ENCODE measurements at regions not wholly inside any gene's neighbourhood (a gene's known extent, or its start where the extent isn't known, plus 50 kb on each side); places are given as distances from the start of the nearest gene placed in this dataset.

GRCh38 chr7:42792841-42793240, 119.0 kb downstream of the C7orf25 start:
- H3K36me3 Mint-ChIP-seq (ENCODE audit: insufficient read depth): no peaks in the 10 kb centered on the region
- ATAC-seq (replicated peaks): no peak
- H3K27ac Mint-ChIP-seq: no peak overlapping the region
- H3K4me1 Mint-ChIP-seq (ENCODE audit: low read depth in 2 of 2): no peaks in the 10 kb centered on the region
- DNase-seq: no peak
- peaks cover 0 to 2% of the 10 kb centered on the region in 2 donors for H3K9me3 Mint-ChIP-seq
- no peak overlapping the region for H3K4me3 Mint-ChIP-seq
- peaks cover 0 to 7% of the 10 kb centered on the region in 2 donors for H3K27me3 Mint-ChIP-seq

GRCh38 chr7:42790196-42790595, 121.7 kb downstream of the C7orf25 start:
- no peak overlapping the region for H3K27ac Mint-ChIP-seq
- ATAC-seq (replicated peaks): no peak
- H3K4me3 Mint-ChIP-seq: no peak overlapping the region
- H3K36me3 Mint-ChIP-seq (ENCODE audit: insufficient read depth): no peaks in the 10 kb centered on the region
- H3K4me1 Mint-ChIP-seq (ENCODE audit: low read depth in 2 of 2): no peaks in the 10 kb centered on the region
- H3K9me3 Mint-ChIP-seq: peaks cover 0 to 2% of the 10 kb centered on the region in 2 donors
- DNase-seq: no peak
- no peaks in the 10 kb centered on the region for H3K27me3 Mint-ChIP-seq

GRCh38 chr7:42774436-42774835, 137.4 kb downstream of the C7orf25 start:
- no peak overlapping the region for H3K4me3 Mint-ChIP-seq
- H3K36me3 Mint-ChIP-seq (ENCODE audit: insufficient read depth): no peaks in the 10 kb centered on the region
- peaks cover 6 to 14% of the 10 kb centered on the region in 2 donors for H3K27me3 Mint-ChIP-seq
- H3K27ac Mint-ChIP-seq: no peak overlapping the region
- no peaks in the 10 kb centered on the region for H3K4me1 Mint-ChIP-seq (ENCODE audit: low read depth in 2 of 2)
- DNase-seq (no peak), ATAC-seq (replicated peaks) (no peak)
- H3K9me3 Mint-ChIP-seq: peaks cover 11 to 14% of the 10 kb centered on the region in 2 donors

- H3K36me3 Mint-ChIP-seq (ENCODE audit: insufficient read depth): no peaks in the 10 kb centered on the region
- H3K4me3 Mint-ChIP-seq: no peak overlapping the region
- H3K4me1 Mint-ChIP-seq (ENCODE audit: low read depth in 2 of 2): no peaks in the 10 kb centered on the region
- H3K9me3 Mint-ChIP-seq: no peaks in the 10 kb centered on the region
- no peak for ATAC-seq (replicated peaks)
- no peak for DNase-seq
- H3K27ac Mint-ChIP-seq: no peak overlapping the region
- peaks cover 0 to 13% of the 10 kb centered on the region in 2 donors for H3K27me3 Mint-ChIP-seq
Measured at GRCh38 chr7:42770114-42770513, 141.8 kb downstream of the C7orf25 start.

- no peak overlapping the region for H3K4me3 Mint-ChIP-seq
- ATAC-seq (replicated peaks) (no peak), DNase-seq (no peak)
- peaks cover 0 to 29% of the 10 kb centered on the region in 2 donors for H3K27me3 Mint-ChIP-seq
- no peaks in the 10 kb centered on the region for H3K36me3 Mint-ChIP-seq (ENCODE audit: insufficient read depth)
- no peaks in the 10 kb centered on the region for H3K4me1 Mint-ChIP-seq (ENCODE audit: low read depth in 2 of 2)
- H3K9me3 Mint-ChIP-seq: peaks cover 0 to 4% of the 10 kb centered on the region in 2 donors
- no peak overlapping the region for H3K27ac Mint-ChIP-seq
Measured at GRCh38 chr7:42768045-42768444, 143.8 kb downstream of the C7orf25 start.

GRCh38 chr7:42766782-42767423, 145.0 kb downstream of the C7orf25 start:
- Mint-ChIP-seq H3K36me3 (ENCODE audit: insufficient read depth) (no peaks in the 10 kb centered on the region), H3K4me1 (ENCODE audit: low read depth in 2 of 2) (no peaks in the 10 kb centered on the region), H3K27me3 (peaks cover 0 to 36% of the 10 kb centered on the region in 2 donors), H3K9me3 (peaks cover 0 to 4% of the 10 kb centered on the region in 2 donors), H3K4me3 (no peak overlapping the region), H3K27ac (no peak overlapping the region)
- ATAC-seq (replicated peaks) (no peak), DNase-seq (no peak)

- Mint-ChIP-seq H3K36me3 (ENCODE audit: insufficient read depth) (no peaks in the 10 kb centered on the region), H3K27ac (no peak overlapping the region), H3K4me1 (ENCODE audit: low read depth in 2 of 2) (no peaks in the 10 kb centered on the region), H3K27me3 (peaks cover 0 to 36% of the 10 kb centered on the region in 2 donors), H3K4me3 (no peak overlapping the region), H3K9me3 (peaks cover 0 to 4% of the 10 kb centered on the region in 2 donors)
- no peak for DNase-seq
- ATAC-seq (replicated peaks): no peak
Measured at GRCh38 chr7:42765931-42766330, 145.9 kb downstream of the C7orf25 start.

GRCh38 chr7:42763137-42763551, 148.7 kb downstream of the C7orf25 start:
- no peak for ATAC-seq (replicated peaks)
- H3K9me3 Mint-ChIP-seq: peaks cover 0 to 4% of the 10 kb centered on the region in 2 donors
- H3K27ac Mint-ChIP-seq: no peak overlapping the region
- no peak overlapping the region for H3K4me3 Mint-ChIP-seq
- H3K27me3 Mint-ChIP-seq: peaks cover 0 to 29% of the 10 kb centered on the region in 2 donors
- H3K36me3 Mint-ChIP-seq (ENCODE audit: insufficient read depth): no peaks in the 10 kb centered on the region
- no peak for DNase-seq
- no peaks in the 10 kb centered on the region for H3K4me1 Mint-ChIP-seq (ENCODE audit: low read depth in 2 of 2)

GRCh38 chr7:42761486-42761885, 150.4 kb downstream of the C7orf25 start:
- Mint-ChIP-seq H3K4me1 (ENCODE audit: low read depth in 2 of 2) (no peaks in the 10 kb centered on the region), H3K27me3 (peaks cover 0 to 22% of the 10 kb centered on the region in 2 donors), H3K27ac (no peak overlapping the region), H3K36me3 (ENCODE audit: insufficient read depth) (no peaks in the 10 kb centered on the region), H3K4me3 (no peak overlapping the region), H3K9me3 (peaks cover 0 to 4% of the 10 kb centered on the region in 2 donors)
- no peak for DNase-seq
- ATAC-seq (replicated peaks): no peak

- DNase-seq (no peak), ATAC-seq (replicated peaks) (no peak)
- Mint-ChIP-seq H3K27ac (no peak overlapping the region), H3K4me3 (no peak overlapping the region), H3K36me3 (ENCODE audit: insufficient read depth) (no peaks in the 10 kb centered on the region), H3K9me3 (no peaks in the 10 kb centered on the region), H3K27me3 (peaks cover 0 to 8% of the 10 kb centered on the region in 2 donors), H3K4me1 (ENCODE audit: low read depth in 2 of 2) (no peaks in the 10 kb centered on the region)
Measured at GRCh38 chr7:42758124-42758523, 153.7 kb downstream of the C7orf25 start.

GRCh38 chr7:42756841-42757240, 155.0 kb downstream of the C7orf25 start:
- H3K9me3 Mint-ChIP-seq: no peaks in the 10 kb centered on the region
- no peak for ATAC-seq (replicated peaks)
- no peak overlapping the region for H3K4me3 Mint-ChIP-seq
- H3K27ac Mint-ChIP-seq: no peak overlapping the region
- peaks cover 0 to 6% of the 10 kb centered on the region in 2 donors for H3K27me3 Mint-ChIP-seq
- no peaks in the 10 kb centered on the region for H3K4me1 Mint-ChIP-seq (ENCODE audit: low read depth in 2 of 2)
- H3K36me3 Mint-ChIP-seq (ENCODE audit: insufficient read depth): no peaks in the 10 kb centered on the region
- no peak for DNase-seq

GRCh38 chr7:42753811-42754363, 158.0 kb downstream of the C7orf25 start:
- Mint-ChIP-seq H3K36me3 (ENCODE audit: insufficient read depth) (no peaks in the 10 kb centered on the region), H3K4me3 (no peak overlapping the region), H3K27ac (no peak overlapping the region), H3K9me3 (no peaks in the 10 kb centered on the region), H3K27me3 (peaks cover 0 to 6% of the 10 kb centered on the region in 2 donors), H3K4me1 (ENCODE audit: low read depth in 2 of 2) (no peaks in the 10 kb centered on the region)
- DNase-seq (no peak), ATAC-seq (replicated peaks) (no peak)

- Mint-ChIP-seq H3K9me3 (no peaks in the 10 kb centered on the region), H3K27me3 (peaks cover 0 to 6% of the 10 kb centered on the region in 2 donors), H3K4me1 (ENCODE audit: low read depth in 2 of 2) (no peaks in the 10 kb centered on the region), H3K27ac (no peak overlapping the region), H3K36me3 (ENCODE audit: insufficient read depth) (no peaks in the 10 kb centered on the region), H3K4me3 (no peak overlapping the region)
- ATAC-seq (replicated peaks) (no peak), DNase-seq (no peak)
Measured at GRCh38 chr7:42753367-42753766, 158.5 kb downstream of the C7orf25 start.

- no peaks in the 10 kb centered on the region for H3K9me3 Mint-ChIP-seq
- no peak overlapping the region for H3K27ac Mint-ChIP-seq
- no peaks in the 10 kb centered on the region for H3K4me1 Mint-ChIP-seq (ENCODE audit: low read depth in 2 of 2)
- H3K36me3 Mint-ChIP-seq (ENCODE audit: insufficient read depth): no peaks in the 10 kb centered on the region
- DNase-seq (no peak), ATAC-seq (replicated peaks) (no peak)
- H3K4me3 Mint-ChIP-seq: no peak overlapping the region
- H3K27me3 Mint-ChIP-seq: peaks cover 0 to 6% of the 10 kb centered on the region in 2 donors
Measured at GRCh38 chr7:42750172-42750571, 161.7 kb downstream of the C7orf25 start.

All from effector memory CD8-positive, alpha-beta T cell (primary cell).